ENCODE measurements at regions not wholly inside any gene's neighbourhood (a gene's known extent, or its start where the extent isn't known, plus 50 kb on each side); places are given as distances from the start of the nearest gene placed in this dataset.

DNA sequence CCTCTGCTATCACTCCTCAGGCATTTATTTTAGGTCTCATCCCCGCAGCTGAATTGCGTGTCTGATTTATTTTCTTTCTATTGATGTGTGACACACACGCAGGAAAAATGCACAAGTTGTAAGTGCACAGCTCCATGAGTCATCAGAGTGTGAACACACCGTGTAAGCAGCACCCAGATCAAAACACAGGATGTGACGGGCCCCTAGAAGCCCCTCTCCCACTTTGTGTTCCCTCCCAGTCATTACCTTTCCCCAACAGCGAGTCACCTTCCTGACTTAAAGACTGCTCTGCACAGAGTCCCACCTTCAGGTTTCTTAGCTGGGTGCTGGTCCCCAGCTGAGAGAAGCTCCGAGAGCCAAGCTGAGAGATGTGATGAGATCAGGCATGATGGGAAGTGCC is 436.7 kb downstream of the MID1IP1 start:
- TF ChIP-seq, protein P1, sequence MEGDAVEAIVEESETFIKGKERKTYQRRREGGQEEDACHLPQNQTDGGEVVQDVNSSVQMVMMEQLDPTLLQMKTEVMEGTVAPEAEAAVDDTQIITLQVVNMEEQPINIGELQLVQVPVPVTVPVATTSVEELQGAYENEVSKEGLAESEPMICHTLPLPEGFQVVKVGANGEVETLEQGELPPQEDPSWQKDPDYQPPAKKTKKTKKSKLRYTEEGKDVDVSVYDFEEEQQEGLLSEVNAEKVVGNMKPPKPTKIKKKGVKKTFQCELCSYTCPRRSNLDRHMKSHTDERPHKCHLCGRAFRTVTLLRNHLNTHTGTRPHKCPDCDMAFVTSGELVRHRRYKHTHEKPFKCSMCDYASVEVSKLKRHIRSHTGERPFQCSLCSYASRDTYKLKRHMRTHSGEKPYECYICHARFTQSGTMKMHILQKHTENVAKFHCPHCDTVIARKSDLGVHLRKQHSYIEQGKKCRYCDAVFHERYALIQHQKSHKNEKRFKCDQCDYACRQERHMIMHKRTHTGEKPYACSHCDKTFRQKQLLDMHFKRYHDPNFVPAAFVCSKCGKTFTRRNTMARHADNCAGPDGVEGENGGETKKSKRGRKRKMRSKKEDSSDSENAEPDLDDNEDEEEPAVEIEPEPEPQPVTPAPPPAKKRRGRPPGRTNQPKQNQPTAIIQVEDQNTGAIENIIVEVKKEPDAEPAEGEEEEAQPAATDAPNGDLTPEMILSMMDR (conservative IDR thresholded peaks at IDR 0.05; ENCODE audit: low read depth, low read length), result no peak
- no peak overlapping the region for H3K4me3 ChIP-seq (ENCODE audit: low read length)
- DNase-seq (ENCODE audit: low read depth), result no peak

DNA sequence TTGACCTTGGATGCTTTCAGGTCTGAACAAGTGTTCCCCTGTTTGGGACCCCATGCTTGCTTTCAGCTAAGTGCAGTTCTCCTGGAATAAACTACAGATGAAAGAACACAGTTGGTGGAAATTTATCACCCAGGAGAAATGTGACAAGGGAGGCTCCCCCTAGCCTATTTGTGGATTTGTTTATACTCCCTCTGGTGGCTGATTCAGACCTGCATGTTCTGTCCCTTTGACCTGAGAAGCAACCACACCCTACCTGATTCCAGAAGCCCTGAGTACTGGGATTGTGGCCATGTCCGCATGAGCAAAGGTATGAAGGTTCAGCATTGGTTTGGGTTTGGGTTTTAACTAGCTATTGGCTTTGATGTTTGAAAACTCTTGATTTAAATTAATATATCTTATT is 440.9 kb downstream of the MID1IP1 start:
- peak; percentile 0 for DNase-seq (ENCODE audit: low read depth)

DNA sequence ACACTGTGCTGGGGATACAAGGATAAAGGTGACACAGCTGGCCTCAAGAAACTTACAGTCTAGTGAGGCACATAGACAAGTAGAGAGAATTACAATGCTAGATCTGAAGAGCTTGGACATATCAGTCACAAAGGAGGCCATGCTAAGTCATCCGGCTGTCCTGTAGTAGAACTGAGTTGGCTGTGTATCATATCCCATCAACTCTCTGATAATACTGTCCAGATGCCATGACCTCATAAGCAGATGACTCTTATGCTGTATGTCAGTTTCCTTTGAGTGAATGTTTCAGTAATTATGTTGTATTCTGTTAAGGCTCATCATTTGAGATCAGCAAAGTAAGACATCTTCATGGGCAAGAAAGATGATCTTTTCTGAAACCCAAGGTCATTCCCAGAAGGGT is 442.9 kb downstream of the MID1IP1 start:
- H3K4me3 ChIP-seq (ENCODE audit: low read length), result no peak overlapping the region
- TF ChIP-seq, protein P1 (conservative IDR thresholded peaks at IDR 0.05; ENCODE audit: low read depth, low read length), result no peak
- no peak for DNase-seq (ENCODE audit: low read depth)

More for the DNA sequence above, 440.9 kb downstream of the MID1IP1 start:
- no peak overlapping the region for H3K4me3 ChIP-seq (ENCODE audit: low read length)
- TF ChIP-seq, protein P1 (conservative IDR thresholded peaks at IDR 0.05; ENCODE audit: low read depth, low read length), result peak; percentile 61

DNA sequence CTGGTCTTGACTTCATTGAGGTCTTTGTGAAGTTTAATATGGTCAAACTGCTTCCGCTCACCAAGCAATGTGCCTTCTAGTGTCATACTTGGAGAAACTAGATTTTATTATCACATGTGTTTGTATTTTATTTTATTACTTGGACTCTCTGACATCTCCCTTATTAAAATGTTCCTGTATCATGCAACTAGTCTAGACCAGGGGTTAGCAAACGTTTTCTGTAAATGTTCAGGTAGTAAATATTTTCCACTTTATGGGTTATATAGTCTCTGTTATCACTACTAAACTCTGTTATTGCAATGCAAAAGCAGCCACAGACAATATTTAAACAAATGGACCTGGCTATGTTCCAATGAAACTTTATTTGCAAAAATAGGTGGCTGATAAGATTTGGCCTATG is 443.8 kb downstream of the MID1IP1 start:
- DNase-seq (ENCODE audit: low read depth), result no peak
- H3K4me3 ChIP-seq (ENCODE audit: low read length), result no peak overlapping the region
- TF ChIP-seq, protein P1 (conservative IDR thresholded peaks at IDR 0.05; ENCODE audit: low read depth, low read length), result no peak

DNA sequence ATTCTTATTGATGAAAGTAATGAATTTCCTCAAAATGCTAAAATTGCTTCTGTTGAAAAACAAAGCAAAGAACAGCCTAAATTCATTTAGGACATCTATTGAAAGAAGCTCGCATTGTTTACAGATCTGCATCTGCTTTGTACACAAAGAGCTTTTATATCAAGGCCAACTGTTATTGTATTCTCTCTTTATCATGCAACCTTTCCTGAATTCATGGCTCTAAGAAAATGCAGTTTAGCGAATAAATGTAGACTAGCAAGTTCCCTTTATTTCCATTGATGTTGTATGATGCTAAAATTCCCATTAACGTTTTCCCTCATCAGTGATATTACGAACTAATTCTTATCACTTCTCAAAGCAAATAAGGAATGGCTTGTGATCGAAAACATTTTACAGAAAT is 446.3 kb downstream of the MID1IP1 start:
- H3K4me3 ChIP-seq (ENCODE audit: low read length), result no peak overlapping the region
- TF ChIP-seq, protein P1 (conservative IDR thresholded peaks at IDR 0.05; ENCODE audit: low read depth, low read length), result no peak
- DNase-seq (ENCODE audit: low read depth), result no peak

DNA sequence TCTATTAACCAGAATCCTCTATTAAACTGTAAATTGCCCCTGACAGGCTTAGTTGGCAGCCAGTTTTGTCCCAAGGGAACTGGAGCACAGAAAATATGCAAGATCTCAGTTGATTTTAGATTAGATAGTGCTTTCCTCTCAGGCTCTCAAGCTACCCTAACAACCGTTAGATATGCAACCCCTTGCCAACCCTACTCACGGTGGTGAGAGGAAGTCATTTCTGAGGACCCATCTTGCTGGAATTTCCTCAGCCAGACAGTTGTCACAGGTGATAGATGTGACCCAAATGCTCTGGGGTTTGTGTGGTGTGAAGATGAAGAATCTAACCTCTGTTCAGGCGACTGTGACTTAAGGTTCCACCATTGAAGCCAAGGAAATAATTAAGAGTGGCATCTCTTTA is 447.1 kb downstream of the MID1IP1 start:
- TF ChIP-seq, protein P1 (conservative IDR thresholded peaks at IDR 0.05; ENCODE audit: low read depth, low read length), result no peak
- H3K4me3 ChIP-seq (ENCODE audit: low read length), result no peak overlapping the region
- no peak for DNase-seq (ENCODE audit: low read depth)

DNA sequence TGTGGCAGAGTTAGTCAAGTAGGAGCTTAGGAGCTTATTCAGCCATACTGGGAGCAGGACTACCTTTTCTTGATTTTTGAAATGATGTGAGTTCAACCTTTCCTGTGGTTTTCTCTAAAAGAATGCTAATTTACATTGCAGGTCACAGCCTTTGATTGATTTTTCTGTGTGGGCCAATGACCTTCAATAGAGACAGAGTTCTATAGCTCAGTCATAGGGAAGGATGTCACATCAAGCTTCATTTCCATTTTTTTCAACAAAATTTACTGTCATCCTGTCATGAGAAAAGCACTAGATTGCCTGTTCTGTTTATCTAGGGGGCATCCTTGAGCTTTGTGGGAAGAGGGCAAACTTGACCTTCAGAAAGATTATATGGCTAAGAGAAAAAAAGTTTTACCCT is 448.7 kb downstream of the MID1IP1 start:
- TF ChIP-seq, protein P1 (conservative IDR thresholded peaks at IDR 0.05; ENCODE audit: low read depth, low read length), result no peak
- DNase-seq (ENCODE audit: low read depth), result no peak
- no peak overlapping the region for H3K4me3 ChIP-seq (ENCODE audit: low read length)
